IMR-90 (cell line): ENCODE measurements at regions not wholly inside any gene's neighbourhood (a gene's known extent, or its start where the extent isn't known, plus 50 kb on each side); places are given as distances from the start of the nearest gene placed in this dataset.

Experiments used
- ATAC-seq: fragments of 200-7000 bp; cut with Tn5 transposase; 2 replicates; pipeline ENCODE4 v1.9.1; 2020; ENCODE audit warnings: low read depth, mild to moderate bottlenecking, moderate library complexity
- BruUV-seq: library from RNA; stranded (reverse); fragments of 400-500 nt; replicated peaks from 2 replicates; lab custom pipeline; 2021; lab: Mats Ljungman, UMichigan
- CTCF ChIA-PET: fragments of 300-600 bp; formaldehyde crosslinking; extraction: SDS; loops from one replicate; lab custom pipeline; 2021; ENCODE audit warnings: antibody characterized with exemption; lab: Yijun Ruan, JAX
- POLR2A ChIA-PET: fragments of 300-600 bp; sonication (Branson Sonifier 250); formaldehyde crosslinking; loops from one replicate; lab custom pipeline; 2022; ENCODE audit warnings: antibody characterized with exemption; ENCODE audit not compliant: unreplicated experiment; lab: Charles Lee
- DNase-seq: peaks from one replicate; pipeline ENCODE4 v3.0.0; 2013
- H2AFZ ChIP-seq: replicated peaks from 2 replicates; pipeline ENCODE3; 2013; ENCODE audit warnings: low read length, mild to moderate bottlenecking; ENCODE audit not compliant: poor library complexity
- H2AK5ac ChIP-seq: 2 replicates; pipeline ENCODE4 v1.6.1; 2013; ENCODE audit warnings: low read depth, low read length, inconsistent platforms
- H2AK9ac ChIP-seq: replicated peaks from 2 replicates; pipeline ENCODE3; 2013; ENCODE audit warnings: mild to moderate bottlenecking, low read depth, low read length, moderate library complexity; ENCODE audit not compliant: poor library complexity
- H2BK120ac ChIP-seq: 2 replicates; pipeline ENCODE4 v1.6.1; 2013; ENCODE audit warnings: low read depth, low read length, inconsistent platforms
- H2BK15ac ChIP-seq: 3 replicates; pipeline ENCODE4 v1.6.1; 2013; ENCODE audit warnings: low read depth, low read length, inconsistent platforms
- H2BK20ac ChIP-seq: 2 replicates; pipeline ENCODE4 v1.6.1; 2013; ENCODE audit warnings: low read depth, mild to moderate bottlenecking, inconsistent platforms, low read length, moderate library complexity
- H2BK5ac ChIP-seq: 2 replicates; pipeline ENCODE4 v1.6.1; 2013; ENCODE audit warnings: mild to moderate bottlenecking, low read depth, low read length, inconsistent platforms; ENCODE audit not compliant: poor library complexity, severe bottlenecking
- H3K14ac ChIP-seq: replicated peaks from 2 replicates; pipeline ENCODE4 v1.6.1; 2013; ENCODE audit warnings: low read depth, low read length, inconsistent platforms
- H3K18ac ChIP-seq: 2 replicates; pipeline ENCODE4 v1.6.1; 2013; ENCODE audit warnings: low read depth, low read length, control low read depth
- H3K23ac ChIP-seq: 2 replicates; pipeline ENCODE4 v1.6.1; 2013; ENCODE audit warnings: low read depth, low read length, inconsistent platforms
- H3K27ac ChIP-seq: 2 replicates; pipeline ENCODE4 v1.5.1; 2013; ENCODE audit warnings: mild to moderate bottlenecking, control low read depth, low read length; ENCODE audit not compliant: insufficient read depth
- H3K27me3 ChIP-seq: 2 replicates; pipeline ENCODE4 v1.6.1; 2013; ENCODE audit warnings: low read length; ENCODE audit not compliant: control insufficient read depth, insufficient read depth
- H3K36me3 ChIP-seq: 2 replicates; pipeline ENCODE4 v1.6.1; 2013; ENCODE audit warnings: low read length, mixed read lengths; ENCODE audit not compliant: control insufficient read depth, insufficient read depth
- H3K4ac ChIP-seq: 2 replicates; pipeline ENCODE4 v1.6.1; 2013; ENCODE audit warnings: low read depth, low read length, inconsistent platforms
- H3K4me1 ChIP-seq: 2 replicates; pipeline ENCODE4 v1.6.1; 2013; ENCODE audit warnings: low read length, mixed read lengths; ENCODE audit not compliant: control insufficient read depth, insufficient read depth
- H3K4me2 ChIP-seq: 2 replicates; pipeline ENCODE4 v1.6.1; 2013; ENCODE audit warnings: low read depth, mild to moderate bottlenecking, control low read depth, low read length, moderate library complexity
- H3K4me3 ChIP-seq: 2 replicates; pipeline ENCODE4 v1.5.1; 2013; ENCODE audit warnings: low read depth, mild to moderate bottlenecking, control low read depth, low read length, moderate library complexity; ENCODE audit not compliant: insufficient read depth
- H3K56ac ChIP-seq: 2 replicates; pipeline ENCODE4 v1.6.1; 2013; ENCODE audit warnings: low read length, inconsistent platforms; ENCODE audit not compliant: insufficient read depth; ENCODE audit errors: extremely low read depth
- H3K79me1 ChIP-seq, 2 experiments: 2 replicates each; pipeline ENCODE4 v1.6.1; 2013; ENCODE audit warnings: low read length in 2 of 2, inconsistent platforms in 1 of 2, low read depth in 1 of 2
- H3K9ac ChIP-seq: 2 replicates; pipeline ENCODE4 v1.6.1; 2013; ENCODE audit warnings: low read depth, low read length, control low read depth
- H3K9me1 ChIP-seq: 2 replicates; pipeline ENCODE4 v1.6.1; 2013; ENCODE audit warnings: low read length, inconsistent platforms; ENCODE audit not compliant: insufficient read depth
- H3K9me3 ChIP-seq: 2 replicates; pipeline ENCODE4 v1.6.1; 2013; ENCODE audit warnings: low read length; ENCODE audit not compliant: control insufficient read depth, insufficient read depth
- H4K20me1 ChIP-seq: 2 replicates; pipeline ENCODE4 v1.6.1; 2013; ENCODE audit warnings: low read length, inconsistent platforms; ENCODE audit not compliant: insufficient read depth
- H4K5ac ChIP-seq: 2 replicates; pipeline ENCODE4 v1.6.1; 2013; ENCODE audit warnings: mild to moderate bottlenecking, low read depth, low read length, control low read depth
- H4K8ac ChIP-seq, 2 experiments: 2 replicates each; pipeline ENCODE4 v1.6.1; 2013; ENCODE audit warnings: low read depth in 2 of 2, low read length in 2 of 2, control low read depth in 1 of 2, inconsistent platforms in 1 of 2
- H4K91ac ChIP-seq: 2 replicates; pipeline ENCODE4 v1.6.1; 2013; ENCODE audit warnings: low read depth, low read length, inconsistent platforms; ENCODE audit not compliant: insufficient read depth
- BHLHE40 ChIP-seq: fragments of 150-350 bp; IDR thresholded peaks from 2 replicates; pipeline ENCODE4 v1.6.1; 2016; ENCODE audit warnings: mild to moderate bottlenecking, low read depth, low read length
- CEBPB ChIP-seq: IDR thresholded peaks from 2 replicates; pipeline ENCODE4 v1.6.1; 2012; ENCODE audit warnings: low read depth, low read length, improper control_type of control experiment
- CHD1 ChIP-seq: IDR thresholded peaks from 2 replicates; pipeline ENCODE4 v1.6.1; 2012; ENCODE audit warnings: low read depth, low read length, improper control_type of control experiment
- FOS ChIP-seq: fragments of 150-350 bp; IDR thresholded peaks from 2 replicates; pipeline ENCODE4 v1.6.1; 2016; ENCODE audit warnings: low read depth, low read length
- MAFK ChIP-seq: IDR thresholded peaks from 2 replicates; pipeline ENCODE4 v1.6.1; 2012; ENCODE audit warnings: low read depth, low read length, improper control_type of control experiment
- MAZ ChIP-seq: IDR thresholded peaks from 2 replicates; pipeline ENCODE4 v1.6.1; 2012; ENCODE audit warnings: low read depth, mild to moderate bottlenecking, low read length, improper control_type of control experiment, moderate library complexity, borderline replicate concordance
- MXI1 ChIP-seq: IDR thresholded peaks from 2 replicates; pipeline ENCODE4 v1.6.1; 2012; ENCODE audit warnings: low read depth, mild to moderate bottlenecking, low read length, moderate library complexity, borderline replicate concordance
- NFE2L2 ChIP-seq: fragments of 150-350 bp; IDR thresholded peaks from 2 replicates; pipeline ENCODE4 v1.6.1; 2016; ENCODE audit warnings: low read depth, mild to moderate bottlenecking, low read length
- POLR2A ChIP-seq: IDR thresholded peaks from 2 replicates; pipeline ENCODE4 v1.6.1; 2012; ENCODE audit warnings: mild to moderate bottlenecking, low read depth, low read length
- RAD21 ChIP-seq: IDR thresholded peaks from 2 replicates; pipeline ENCODE4 v1.6.1; 2012; ENCODE audit warnings: low read length, improper control_type of control experiment
- RCOR1 ChIP-seq: IDR thresholded peaks from 2 replicates; pipeline ENCODE4 v1.6.1; 2012; ENCODE audit warnings: mild to moderate bottlenecking, low read length, improper control_type of control experiment; ENCODE audit not compliant: insufficient replicate concordance
- RFX5 ChIP-seq: IDR thresholded peaks from 2 replicates; pipeline ENCODE4 v1.8.0; 2012; ENCODE audit warnings: low read depth, mild to moderate bottlenecking, low read length, moderate library complexity
- SMC3 ChIP-seq: fragments of 150-350 bp; IDR thresholded peaks from 2 replicates; pipeline ENCODE4 v1.6.1; 2016; ENCODE audit warnings: low read depth, mild to moderate bottlenecking, antibody characterized with exemption, low read length, moderate library complexity
- WGBS, 2 experiments: methylation state at CpG; one replicate each; pipeline versions ENCODE4 v1.1.5 to v1.1.7; 2013; ENCODE audit warnings: missing lambda C conversion rate in 2 of 2; ENCODE audit not compliant: insufficient read length in 1 of 2; ENCODE audit errors: extremely low coverage in 2 of 2; 5-methylcytosine and 5-hydroxymethylcytosine counted together
- dilution Hi-C: fragments of 300-500 bp; cut with HindIII; formaldehyde crosslinking; loops from one replicate; pipeline ENCODE4 v1.14.3; 2018; ENCODE audit warnings: low sequenced_read_pairs; ENCODE audit not compliant: unreplicated experiment
- in situ Hi-C: fragments of 300-500 bp; cut with MboI; formaldehyde crosslinking; loops from 3 replicates; pipeline ENCODE4 v1.14.3; 2019; ENCODE audit warnings: low sequenced_read_pairs, inconsistent platforms, mixed read lengths
- intact Hi-C: fragments of 100-400 bp; cut with micrococcal nuclease; formaldehyde crosslinking; loops from 2 replicates; pipeline ENCODE4 v1.10.0; 2022
- TF ChIP-seq, protein P1 (sequence below): fragments of 150-350 bp; IDR thresholded peaks from 2 replicates; pipeline ENCODE4 v1.6.1; 2017; ENCODE audit warnings: mild to moderate bottlenecking, antibody characterized with exemption, low read length, low read depth
- TF ChIP-seq, protein P2 (sequence below): fragments of 150-350 bp; IDR thresholded peaks from 2 replicates; pipeline ENCODE4 v1.6.1; 2016; ENCODE audit warnings: low read depth, mild to moderate bottlenecking, low read length, moderate library complexity, borderline replicate concordance
- TF ChIP-seq, protein P3 (sequence below): conservative IDR thresholded peaks from 2 replicates; pipeline ENCODE4 v1.5.1; 2012; ENCODE audit warnings: mild to moderate bottlenecking, low read depth, low read length, improper control_type of control experiment

DNA sequence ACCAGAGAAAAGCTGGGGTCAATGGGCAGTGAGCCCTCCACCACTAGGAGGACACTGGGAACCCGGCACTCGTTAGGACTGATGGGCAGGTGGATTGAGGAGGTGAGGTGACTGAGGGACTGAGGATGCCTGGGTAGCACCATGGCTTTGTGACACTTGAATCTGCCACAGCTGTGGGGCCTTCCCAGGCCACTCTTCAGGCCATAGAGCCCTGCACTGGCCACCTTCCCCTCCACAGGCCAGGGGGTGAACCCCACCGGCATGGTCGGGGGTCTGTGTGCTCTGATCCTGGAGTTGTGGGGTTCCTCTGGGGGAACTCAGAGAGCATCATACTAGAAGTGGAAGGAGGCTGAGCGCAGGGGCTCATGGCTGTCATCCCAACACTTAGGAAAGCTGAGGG, 423.5 kb downstream of the ZNF536 start:
- no peak overlapping the region for H3K4me2 ChIP-seq
- H2BK5ac ChIP-seq = no peak overlapping the region
- H4K8ac ChIP-seq = no peak overlapping the region
- no peak overlapping the region for H2BK20ac ChIP-seq
- no peak overlapping the region for H3K56ac ChIP-seq
- no peaks in the 10 kb centered on the region for H4K20me1 ChIP-seq
- in situ Hi-C loops = no loop called here
- H3K79me1 ChIP-seq = no peaks in the 10 kb centered on the region
- H3K27ac ChIP-seq = no peak overlapping the region
- no peak overlapping the region for H3K4me3 ChIP-seq
- no peak overlapping the region for H2AK5ac ChIP-seq
- no peak overlapping the region for H2AK9ac ChIP-seq
- no TSS peak for BruUV-seq
- intact Hi-C loops = no loop called here
- H3K14ac ChIP-seq = no peak overlapping the region
- no peaks in the 10 kb centered on the region for H3K4me1 ChIP-seq
- H4K91ac ChIP-seq = no peak overlapping the region
- no peak overlapping the region for H4K5ac ChIP-seq
- H3K23ac ChIP-seq = no peak overlapping the region
- H3K18ac ChIP-seq = no peak overlapping the region
- no peak overlapping the region for H2BK15ac ChIP-seq
- H2BK120ac ChIP-seq = no peak overlapping the region
- no peak overlapping the region for H2AFZ ChIP-seq
- CTCF ChIA-PET = no interaction called here
- no peak overlapping the region for H3K4ac ChIP-seq
- DNase-seq (no peak), ATAC-seq (no peak)
- WGBS, 2 experiments = no CpG with 5 or more reads among the region's 5 CpGs
- H3K9me1 ChIP-seq = no peaks in the 10 kb centered on the region
- no peaks in the 10 kb centered on the region for H3K9me3 ChIP-seq
- H3K9ac ChIP-seq = no peak overlapping the region
- dilution Hi-C loops = no loop called here
- no peaks in the 10 kb centered on the region; the same call in 1 of the 2 replicates for H3K27me3 ChIP-seq
- POLR2A ChIA-PET = no interaction called here
- no peaks in the 10 kb centered on the region for H3K36me3 ChIP-seq
- TF ChIP-seq BHLHE40 = no peak
- TF ChIP-seq MAZ = no peak
- TF ChIP-seq RFX5 = no peak
- no peak for TF ChIP-seq NFE2L2
- no peak for TF ChIP-seq POLR2A
- no peak for TF ChIP-seq SMC3
- TF ChIP-seq MXI1 = no peak
- TF ChIP-seq, protein P1, sequence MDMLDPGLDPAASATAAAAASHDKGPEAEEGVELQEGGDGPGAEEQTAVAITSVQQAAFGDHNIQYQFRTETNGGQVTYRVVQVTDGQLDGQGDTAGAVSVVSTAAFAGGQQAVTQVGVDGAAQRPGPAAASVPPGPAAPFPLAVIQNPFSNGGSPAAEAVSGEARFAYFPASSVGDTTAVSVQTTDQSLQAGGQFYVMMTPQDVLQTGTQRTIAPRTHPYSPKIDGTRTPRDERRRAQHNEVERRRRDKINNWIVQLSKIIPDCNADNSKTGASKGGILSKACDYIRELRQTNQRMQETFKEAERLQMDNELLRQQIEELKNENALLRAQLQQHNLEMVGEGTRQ = no peak
- no peak for TF ChIP-seq CEBPB
- TF ChIP-seq CHD1 = no peak
- no peak for TF ChIP-seq MAFK
- TF ChIP-seq, protein P2, sequence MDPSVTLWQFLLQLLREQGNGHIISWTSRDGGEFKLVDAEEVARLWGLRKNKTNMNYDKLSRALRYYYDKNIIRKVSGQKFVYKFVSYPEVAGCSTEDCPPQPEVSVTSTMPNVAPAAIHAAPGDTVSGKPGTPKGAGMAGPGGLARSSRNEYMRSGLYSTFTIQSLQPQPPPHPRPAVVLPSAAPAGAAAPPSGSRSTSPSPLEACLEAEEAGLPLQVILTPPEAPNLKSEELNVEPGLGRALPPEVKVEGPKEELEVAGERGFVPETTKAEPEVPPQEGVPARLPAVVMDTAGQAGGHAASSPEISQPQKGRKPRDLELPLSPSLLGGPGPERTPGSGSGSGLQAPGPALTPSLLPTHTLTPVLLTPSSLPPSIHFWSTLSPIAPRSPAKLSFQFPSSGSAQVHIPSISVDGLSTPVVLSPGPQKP = no peak
- TF ChIP-seq RCOR1 = no peak
- TF ChIP-seq RAD21 = no peak
- no peak for TF ChIP-seq FOS
- TF ChIP-seq, protein P3, sequence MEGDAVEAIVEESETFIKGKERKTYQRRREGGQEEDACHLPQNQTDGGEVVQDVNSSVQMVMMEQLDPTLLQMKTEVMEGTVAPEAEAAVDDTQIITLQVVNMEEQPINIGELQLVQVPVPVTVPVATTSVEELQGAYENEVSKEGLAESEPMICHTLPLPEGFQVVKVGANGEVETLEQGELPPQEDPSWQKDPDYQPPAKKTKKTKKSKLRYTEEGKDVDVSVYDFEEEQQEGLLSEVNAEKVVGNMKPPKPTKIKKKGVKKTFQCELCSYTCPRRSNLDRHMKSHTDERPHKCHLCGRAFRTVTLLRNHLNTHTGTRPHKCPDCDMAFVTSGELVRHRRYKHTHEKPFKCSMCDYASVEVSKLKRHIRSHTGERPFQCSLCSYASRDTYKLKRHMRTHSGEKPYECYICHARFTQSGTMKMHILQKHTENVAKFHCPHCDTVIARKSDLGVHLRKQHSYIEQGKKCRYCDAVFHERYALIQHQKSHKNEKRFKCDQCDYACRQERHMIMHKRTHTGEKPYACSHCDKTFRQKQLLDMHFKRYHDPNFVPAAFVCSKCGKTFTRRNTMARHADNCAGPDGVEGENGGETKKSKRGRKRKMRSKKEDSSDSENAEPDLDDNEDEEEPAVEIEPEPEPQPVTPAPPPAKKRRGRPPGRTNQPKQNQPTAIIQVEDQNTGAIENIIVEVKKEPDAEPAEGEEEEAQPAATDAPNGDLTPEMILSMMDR = no peak
